Fibroblast of villous mesenchyme (primary cell): ENCODE measurements at regions not wholly inside any gene's neighbourhood (a gene's known extent, or its start where the extent isn't known, plus 50 kb on each side); places are given as distances from the start of the nearest gene placed in this dataset.
A peak's percentile ranks its signal among the peaks of the same experiment; 100 is the strongest.

Experiments
- DNase-seq: peaks from one replicate; pipeline ENCODE4 v3.0.0-alpha.2; 2010; ENCODE audit warnings: low read depth
- H3K4me3 ChIP-seq: 2 replicates; pipeline ENCODE4 v1.5.1; 2011; ENCODE audit warnings: low read depth, mild to moderate bottlenecking, low read length
- CTCF ChIP-seq: IDR thresholded peaks from 2 replicates; pipeline ENCODE4 v1.5.1; 2012; ENCODE audit warnings: low read depth, mild to moderate bottlenecking, low read length; ENCODE audit not compliant: insufficient read depth

- H3K4me3 ChIP-seq, result no peak overlapping the region
- no peak for DNase-seq
- TF ChIP-seq CTCF, result no peak
Observed at GRCh38 chr21:21675601-21676000, 677.4 kb downstream of the NCAM2 start.

GRCh38 chr21:21682172-21682571, 684.0 kb downstream of the NCAM2 start:
- DNase-seq, result peak; percentile 42
- H3K4me3 ChIP-seq, result no peak overlapping the region
- no peak for TF ChIP-seq CTCF

GRCh38 chr21:21688889-21689288, 690.7 kb downstream of the NCAM2 start:
- H3K4me3 ChIP-seq, result no peak overlapping the region
- TF ChIP-seq CTCF, result peak; percentile 53
- peak; percentile 44 for DNase-seq

GRCh38 chr21:21690068-21690665, 692.0 kb downstream of the NCAM2 start:
- no peak for DNase-seq
- no peak for TF ChIP-seq CTCF
- H3K4me3 ChIP-seq, result no peak overlapping the region

- TF ChIP-seq CTCF, result no peak
- DNase-seq, result peak; percentile 51
- H3K4me3 ChIP-seq, result no peak overlapping the region
Observed at GRCh38 chr21:21712748-21713520, 714.7 kb downstream of the NCAM2 start.

GRCh38 chr21:21713651-21714180, 715.5 kb downstream of the NCAM2 start:
- no peak for DNase-seq
- TF ChIP-seq CTCF, result no peak
- no peak overlapping the region for H3K4me3 ChIP-seq

GRCh38 chr21:21714426-21714825, 716.2 kb downstream of the NCAM2 start:
- no peak for TF ChIP-seq CTCF
- H3K4me3 ChIP-seq, result no peak overlapping the region
- DNase-seq, result peak; percentile 63
